ENCODE measurements at regions not wholly inside any gene's neighbourhood (a gene's known extent, or its start where the extent isn't known, plus 50 kb on each side); places are given as distances from the start of the nearest gene placed in this dataset.

GRCh38 chr7:15784694-15785030 is 98.2 kb upstream of the MEOX2 start:
- no peak for DNase-seq (ENCODE audit: extremely low read depth, low read depth)

- DNase-seq (ENCODE audit: extremely low read depth, low read depth) = no peak
These were observed 97.7 kb upstream of the MEOX2 start for GRCh38 chr7:15783987-15784693.

- no peak for DNase-seq (ENCODE audit: extremely low read depth, low read depth)
These were observed 96.2 kb upstream of the MEOX2 start for GRCh38 chr7:15782656-15783055.

GRCh38 chr7:15781944-15782343 is 95.5 kb upstream of the MEOX2 start:
- no peak for DNase-seq (ENCODE audit: extremely low read depth, low read depth)

GRCh38 chr7:15780271-15780670 is 93.8 kb upstream of the MEOX2 start:
- no peak for DNase-seq (ENCODE audit: extremely low read depth, low read depth)

GRCh38 chr7:15778191-15778590 is 91.7 kb upstream of the MEOX2 start:
- DNase-seq (ENCODE audit: extremely low read depth, low read depth) = no peak

GRCh38 chr7:15765753-15766152 is 79.3 kb upstream of the MEOX2 start:
- DNase-seq (ENCODE audit: extremely low read depth, low read depth) = no peak

- DNase-seq (ENCODE audit: extremely low read depth, low read depth) = no peak
These were observed 78.4 kb upstream of the MEOX2 start for GRCh38 chr7:15764851-15765382.

- DNase-seq (ENCODE audit: extremely low read depth, low read depth) = no peak
These were observed 77.5 kb upstream of the MEOX2 start for GRCh38 chr7:15764010-15764409.

GRCh38 chr7:15757041-15758000 is 70.8 kb upstream of the MEOX2 start:
- DNase-seq (ENCODE audit: extremely low read depth, low read depth) = no peak

- DNase-seq (ENCODE audit: extremely low read depth, low read depth) = no peak
These were observed 68.6 kb upstream of the MEOX2 start for GRCh38 chr7:15755061-15755460.

- no peak for DNase-seq (ENCODE audit: extremely low read depth, low read depth)
These were observed 67.5 kb upstream of the MEOX2 start for GRCh38 chr7:15753887-15754579.

- DNase-seq (ENCODE audit: extremely low read depth, low read depth) = no peak
These were observed 65.9 kb upstream of the MEOX2 start for GRCh38 chr7:15752377-15752776.

GRCh38 chr7:15751191-15751701 is 64.8 kb upstream of the MEOX2 start:
- DNase-seq (ENCODE audit: extremely low read depth, low read depth) = no peak

- DNase-seq (ENCODE audit: extremely low read depth, low read depth) = no peak
These were observed 64.2 kb upstream of the MEOX2 start for GRCh38 chr7:15750727-15751126.

GRCh38 chr7:15749631-15750030 is 63.1 kb upstream of the MEOX2 start:
- no peak for DNase-seq (ENCODE audit: extremely low read depth, low read depth)

- no peak for DNase-seq (ENCODE audit: extremely low read depth, low read depth)
These were observed 61.2 kb upstream of the MEOX2 start for GRCh38 chr7:15747712-15748111.

- DNase-seq (ENCODE audit: extremely low read depth, low read depth) = no peak
These were observed 60.8 kb upstream of the MEOX2 start for GRCh38 chr7:15747301-15747700.

GRCh38 chr7:15743926-15744480 is 57.5 kb upstream of the MEOX2 start:
- DNase-seq (ENCODE audit: extremely low read depth, low read depth) = no peak

GRCh38 chr7:15737601-15738000 is 51.1 kb upstream of the MEOX2 start:
- DNase-seq (ENCODE audit: extremely low read depth, low read depth) = no peak

Measured in NCI-H460 (cell line).